Astrocyte of the spinal cord (primary cell): ENCODE measurements at regions not wholly inside any gene's neighbourhood (a gene's known extent, or its start where the extent isn't known, plus 50 kb on each side); places are given as distances from the start of the nearest gene placed in this dataset.

Experiments
- DNase-seq: peaks from one replicate; pipeline ENCODE4 v3.0.0; 2011; ENCODE audit warnings: low read depth, low spot score
- H3K4me3 ChIP-seq: 2 replicates; pipeline ENCODE4 v1.5.1; 2011; ENCODE audit warnings: low read depth, mild to moderate bottlenecking, low read length, moderate library complexity
- in situ Hi-C: cut with HindIII; loops from 2 replicates; pipeline ENCODE4 v1.10.0; 2017; ENCODE audit warnings: low sequenced_read_pairs
- TF ChIP-seq, protein P1 (sequence below): IDR thresholded peaks from 2 replicates; pipeline ENCODE4 v1.5.1; 2012; ENCODE audit warnings: low read depth, mild to moderate bottlenecking, low read length, inconsistent platforms

DNA sequence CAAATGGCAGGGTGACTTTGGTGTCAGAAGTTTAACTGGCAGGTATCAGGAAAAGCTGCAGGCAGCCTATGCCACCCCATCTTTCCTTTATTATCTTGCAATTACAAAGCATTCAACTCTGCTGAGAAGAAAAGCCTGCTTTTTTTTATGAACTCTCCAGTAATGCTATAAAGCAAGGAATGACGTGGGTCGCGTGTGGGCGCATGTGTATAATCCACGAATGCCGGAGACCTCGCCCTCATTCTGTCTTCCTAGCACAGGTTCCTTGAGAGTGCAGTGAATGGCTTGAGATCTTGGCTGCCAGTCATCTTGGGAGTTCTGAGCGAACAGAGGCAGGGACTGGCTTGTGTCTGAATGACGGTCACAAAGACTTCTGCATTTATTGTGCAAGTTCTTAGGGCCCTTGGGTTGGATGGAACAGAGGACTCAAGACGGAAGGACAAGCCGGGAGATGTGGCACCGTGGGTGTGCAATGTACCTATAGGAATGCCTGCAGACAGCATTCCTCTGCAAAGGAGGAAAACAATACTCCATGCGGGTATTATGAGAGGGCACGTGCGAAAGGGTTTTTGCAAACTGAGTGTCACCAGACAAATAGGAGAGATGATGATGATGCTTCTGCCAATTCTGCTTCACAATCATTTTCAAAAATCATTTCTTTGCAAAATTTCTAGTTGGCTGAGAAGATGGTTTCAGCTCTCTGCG, 96.1 kb upstream of the ELAC2 start:
- no peak overlapping the region for H3K4me3 ChIP-seq
- DNase-seq: no peak
- in situ Hi-C loops: no loop called here
- TF ChIP-seq, protein P1, sequence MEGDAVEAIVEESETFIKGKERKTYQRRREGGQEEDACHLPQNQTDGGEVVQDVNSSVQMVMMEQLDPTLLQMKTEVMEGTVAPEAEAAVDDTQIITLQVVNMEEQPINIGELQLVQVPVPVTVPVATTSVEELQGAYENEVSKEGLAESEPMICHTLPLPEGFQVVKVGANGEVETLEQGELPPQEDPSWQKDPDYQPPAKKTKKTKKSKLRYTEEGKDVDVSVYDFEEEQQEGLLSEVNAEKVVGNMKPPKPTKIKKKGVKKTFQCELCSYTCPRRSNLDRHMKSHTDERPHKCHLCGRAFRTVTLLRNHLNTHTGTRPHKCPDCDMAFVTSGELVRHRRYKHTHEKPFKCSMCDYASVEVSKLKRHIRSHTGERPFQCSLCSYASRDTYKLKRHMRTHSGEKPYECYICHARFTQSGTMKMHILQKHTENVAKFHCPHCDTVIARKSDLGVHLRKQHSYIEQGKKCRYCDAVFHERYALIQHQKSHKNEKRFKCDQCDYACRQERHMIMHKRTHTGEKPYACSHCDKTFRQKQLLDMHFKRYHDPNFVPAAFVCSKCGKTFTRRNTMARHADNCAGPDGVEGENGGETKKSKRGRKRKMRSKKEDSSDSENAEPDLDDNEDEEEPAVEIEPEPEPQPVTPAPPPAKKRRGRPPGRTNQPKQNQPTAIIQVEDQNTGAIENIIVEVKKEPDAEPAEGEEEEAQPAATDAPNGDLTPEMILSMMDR: no peak

DNA sequence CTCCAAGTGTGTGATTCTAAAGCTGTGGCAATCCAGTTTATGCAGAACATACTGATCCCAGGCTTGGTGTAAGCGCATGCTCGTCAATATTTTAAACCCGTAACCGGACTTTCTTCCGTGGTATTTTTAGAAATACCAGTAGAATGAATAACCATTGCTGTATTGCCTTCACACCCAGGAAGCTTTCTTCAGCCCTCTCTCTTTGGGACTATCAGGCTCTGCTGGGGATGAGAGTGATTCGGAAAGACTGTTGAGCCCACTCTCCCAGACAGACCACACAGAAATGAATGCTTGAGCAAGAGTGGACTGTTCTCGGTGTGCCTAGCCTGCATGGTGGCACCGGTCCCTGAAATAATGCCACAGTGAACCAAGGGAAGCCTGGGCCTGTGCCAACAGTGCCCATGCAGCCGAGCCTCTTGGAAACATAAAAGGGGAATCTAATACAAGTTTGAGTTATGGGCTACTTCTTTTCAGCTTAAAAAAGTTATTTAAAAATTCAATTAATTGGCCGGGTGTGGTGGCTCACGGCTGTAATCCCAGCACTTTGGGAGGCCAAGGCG, 89.9 kb upstream of the ELAC2 start:
- TF ChIP-seq, protein P1: no peak
- no peak for DNase-seq
- in situ Hi-C loops: no loop called here
- H3K4me3 ChIP-seq: no peak overlapping the region

DNA sequence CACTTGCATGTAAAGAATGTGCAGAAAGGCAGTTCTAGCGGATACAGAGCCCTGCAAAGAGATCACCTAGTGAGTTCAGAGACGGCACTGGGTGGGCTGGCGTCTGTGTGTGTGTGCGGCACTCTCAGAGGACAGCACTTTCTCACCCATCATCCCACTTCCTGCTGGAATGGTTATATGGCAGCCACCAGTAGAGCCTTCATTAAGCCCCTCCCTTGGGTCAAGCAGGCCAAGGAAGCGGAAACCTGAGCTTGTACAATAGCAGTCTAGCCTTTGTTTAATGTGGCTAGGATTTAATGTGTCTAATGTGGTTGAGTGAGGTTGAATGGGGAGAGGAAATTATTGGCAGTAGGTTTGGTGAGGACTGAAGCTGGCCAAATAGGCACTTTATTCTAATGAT, 88.3 kb upstream of the ELAC2 start:
- H3K4me3 ChIP-seq: no peak overlapping the region
- no peak for DNase-seq
- TF ChIP-seq, protein P1: no peak
- in situ Hi-C loops: no loop called here

DNA sequence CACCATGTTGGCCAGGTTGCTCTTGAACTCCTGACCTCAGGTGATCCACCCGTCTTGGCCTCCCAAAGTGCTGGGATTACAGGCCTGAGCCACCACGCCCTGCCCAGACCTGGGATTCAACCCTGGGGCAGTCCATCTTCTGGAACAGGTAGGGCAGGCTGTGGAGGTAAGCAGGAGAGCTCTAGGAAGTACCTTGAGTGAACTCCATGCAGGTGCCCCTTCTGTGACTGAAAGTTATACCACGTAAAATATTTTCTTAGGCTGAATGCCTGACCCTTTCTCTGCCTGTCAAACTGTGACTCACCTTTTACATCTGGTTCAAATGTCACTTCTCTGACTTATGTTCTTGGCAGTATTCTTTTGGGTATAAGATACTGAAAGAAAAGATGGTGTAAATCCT, 86.7 kb upstream of the ELAC2 start:
- no peak for DNase-seq
- in situ Hi-C loops: no loop called here
- H3K4me3 ChIP-seq: no peak overlapping the region
- TF ChIP-seq, protein P1: no peak

DNA sequence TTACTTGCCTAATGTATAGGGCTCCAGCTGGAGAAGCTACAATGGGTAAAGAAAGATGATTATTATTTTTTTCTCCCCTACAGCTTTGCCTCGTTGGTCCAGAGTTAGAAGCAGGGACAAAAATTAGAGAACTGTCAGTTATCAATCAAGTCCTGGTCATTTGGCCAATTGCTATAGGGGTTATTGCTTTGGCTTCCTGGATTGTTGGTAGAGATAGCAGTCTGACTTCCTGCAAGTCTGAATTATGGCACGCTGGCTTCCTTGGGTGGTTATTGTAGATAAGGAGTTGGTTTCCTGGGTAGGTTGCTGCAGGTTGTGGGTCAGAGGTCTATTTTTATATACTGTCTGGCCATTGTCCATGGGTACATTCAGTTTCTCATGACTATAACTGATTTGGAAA, 84.7 kb upstream of the ELAC2 start:
- DNase-seq: no peak
- in situ Hi-C loops: no loop called here
- H3K4me3 ChIP-seq: no peak overlapping the region
- TF ChIP-seq, protein P1: no peak

DNA sequence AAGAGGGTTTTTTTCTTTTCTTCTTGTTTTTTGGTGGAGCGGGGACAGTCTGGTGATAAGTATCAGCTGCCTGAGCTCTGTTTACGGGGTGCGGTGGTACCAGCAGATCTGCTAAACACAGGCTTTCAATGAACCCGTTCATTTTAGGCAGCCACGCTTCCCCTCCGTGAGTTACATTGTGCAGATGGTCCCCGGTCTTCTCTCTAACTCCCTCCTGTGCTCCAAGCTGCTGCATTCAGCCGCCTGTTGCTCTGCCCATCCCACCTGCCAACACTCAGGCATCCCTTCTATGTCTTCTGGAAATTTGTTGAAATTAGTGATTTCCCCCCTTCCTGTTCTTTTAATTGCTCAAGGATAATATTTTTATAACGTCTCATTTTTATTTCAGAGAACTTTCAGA, 82.1 kb upstream of the ELAC2 start:
- no peak for DNase-seq
- no peak overlapping the region for H3K4me3 ChIP-seq
- TF ChIP-seq, protein P1: no peak
- in situ Hi-C loops: no loop called here
